Activated CD4-positive, alpha-beta T cell treated with anti-CD3 and anti-CD28 coated beads for 4 hours (primary cell): ENCODE measurements at regions not wholly inside any gene's neighbourhood (a gene's known extent, or its start where the extent isn't known, plus 50 kb on each side); places are given as distances from the start of the nearest gene placed in this dataset.

Experiments
- DNase-seq, 2 donors: peaks; one replicate each; pipeline ENCODE4 v3.0.0-alpha.2; 2020

GRCh38 chr2:60603533-60604190 lies 50.2 kb upstream of the BCL11A start:
- DNase-seq, result no peak

GRCh38 chr2:60604486-60605064 lies 51.1 kb upstream of the BCL11A start:
- DNase-seq, result no peak

- DNase-seq, result no peak
These were observed 52.4 kb upstream of the BCL11A start for GRCh38 chr2:60605866-60606265.

- no peak for DNase-seq
These were observed 55.2 kb upstream of the BCL11A start for GRCh38 chr2:60608679-60609078.

- DNase-seq, result no peak
These were observed 58.6 kb upstream of the BCL11A start for GRCh38 chr2:60612033-60612432.

GRCh38 chr2:60614319-60614718 lies 60.9 kb upstream of the BCL11A start:
- DNase-seq, result no peak

- no peak for DNase-seq
These were observed 68.4 kb upstream of the BCL11A start for GRCh38 chr2:60621688-60622429.

GRCh38 chr2:60623040-60623439 lies 69.6 kb upstream of the BCL11A start:
- no peak for DNase-seq

GRCh38 chr2:60627412-60627811 lies 74.0 kb upstream of the BCL11A start:
- no peak for DNase-seq

- DNase-seq, result no peak
These were observed 74.6 kb upstream of the BCL11A start for GRCh38 chr2:60628026-60628425.

- DNase-seq, result no peak
These were observed 75.3 kb upstream of the BCL11A start for GRCh38 chr2:60628615-60629304.

GRCh38 chr2:60629305-60629662 lies 75.8 kb upstream of the BCL11A start:
- DNase-seq, result no peak

GRCh38 chr2:60629801-60630385 lies 76.4 kb upstream of the BCL11A start:
- no peak for DNase-seq

GRCh38 chr2:60633615-60634014 lies 80.2 kb upstream of the BCL11A start:
- no peak for DNase-seq

- no peak for DNase-seq
These were observed 81.0 kb upstream of the BCL11A start for GRCh38 chr2:60634438-60634837.

GRCh38 chr2:60641811-60642788 lies 88.6 kb upstream of the BCL11A start:
- peak; percentile 8 to 29 for DNase-seq

- no peak for DNase-seq
These were observed 90.3 kb upstream of the BCL11A start for GRCh38 chr2:60643747-60644146.

- no peak for DNase-seq
These were observed 91.5 kb upstream of the BCL11A start for GRCh38 chr2:60644951-60645350.

GRCh38 chr2:60648191-60648590 lies 94.7 kb upstream of the BCL11A start:
- DNase-seq, result no peak

- DNase-seq, result no peak
These were observed 96.3 kb upstream of the BCL11A start for GRCh38 chr2:60649721-60650120.

GRCh38 chr2:60652832-60653340 lies 99.4 kb upstream of the BCL11A start:
- DNase-seq, result no peak

GRCh38 chr2:60657673-60658072 lies 98.4 kb upstream of the PAPOLG start:
- no peak for DNase-seq
